ENCODE measurements at regions not wholly inside any gene's neighbourhood (a gene's known extent, or its start where the extent isn't known, plus 50 kb on each side); places are given as distances from the start of the nearest gene placed in this dataset.

DNA sequence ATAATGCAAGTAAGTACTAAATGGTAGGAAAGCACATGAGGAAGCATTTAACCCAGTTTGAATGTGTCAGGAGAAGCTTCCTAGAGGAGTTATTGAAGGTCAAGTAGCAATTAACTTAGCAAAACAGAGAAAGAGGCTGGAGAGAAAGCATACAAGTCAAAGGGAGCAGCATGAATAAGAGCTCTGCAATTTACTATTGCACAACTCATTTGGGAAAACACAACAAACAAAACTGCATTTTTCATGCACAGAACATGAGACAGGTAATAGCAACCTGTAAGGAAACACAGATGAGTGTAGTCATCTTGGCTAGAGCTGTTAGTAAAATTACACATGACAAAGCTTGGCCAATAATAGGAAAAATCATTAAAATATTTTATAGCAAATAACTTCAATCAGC lies 538.1 kb downstream of the PPP4R3C start:
- no peak for TF ChIP-seq HDGF (IDR thresholded peaks at IDR 0.05)
- TF ChIP-seq NFXL1 (IDR thresholded peaks at IDR 0.05; ENCODE audit: borderline replicate concordance): no peak
- TF ChIP-seq, protein P1, sequence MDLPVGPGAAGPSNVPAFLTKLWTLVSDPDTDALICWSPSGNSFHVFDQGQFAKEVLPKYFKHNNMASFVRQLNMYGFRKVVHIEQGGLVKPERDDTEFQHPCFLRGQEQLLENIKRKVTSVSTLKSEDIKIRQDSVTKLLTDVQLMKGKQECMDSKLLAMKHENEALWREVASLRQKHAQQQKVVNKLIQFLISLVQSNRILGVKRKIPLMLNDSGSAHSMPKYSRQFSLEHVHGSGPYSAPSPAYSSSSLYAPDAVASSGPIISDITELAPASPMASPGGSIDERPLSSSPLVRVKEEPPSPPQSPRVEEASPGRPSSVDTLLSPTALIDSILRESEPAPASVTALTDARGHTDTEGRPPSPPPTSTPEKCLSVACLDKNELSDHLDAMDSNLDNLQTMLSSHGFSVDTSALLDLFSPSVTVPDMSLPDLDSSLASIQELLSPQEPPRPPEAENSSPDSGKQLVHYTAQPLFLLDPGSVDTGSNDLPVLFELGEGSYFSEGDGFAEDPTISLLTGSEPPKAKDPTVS (IDR thresholded peaks at IDR 0.05; ENCODE audit: low read depth, low read length): no peak
- no peak for TF ChIP-seq MAX (IDR thresholded peaks at IDR 0.05; ENCODE audit: low read depth, low read length)
- no peak for TF ChIP-seq CTCF (IDR thresholded peaks at IDR 0.05 in 2 of 3, conservative IDR thresholded peaks at IDR 0.05 in 1 of 3; ENCODE audit: control insufficient read depth in 2 of 3, extremely low read depth in 1 of 3, insufficient read depth in 1 of 3, low read depth in 3 of 3, low read length in 3 of 3)
- no peak for TF ChIP-seq EP300 (IDR thresholded peaks at IDR 0.05; ENCODE audit: borderline replicate concordance in 1 of 2, control insufficient read depth in 1 of 2, low read depth in 2 of 2, low read length in 2 of 2)
- TF ChIP-seq FOXK2 (IDR thresholded peaks at IDR 0.05): no peak

Measured in GM12878 (cell line).